ENCODE measurements at regions not wholly inside any gene's neighbourhood (a gene's known extent, or its start where the extent isn't known, plus 50 kb on each side); places are given as distances from the start of the nearest gene placed in this dataset.
A peak's percentile ranks its signal among the peaks of the same experiment; 100 is the strongest.

- H3K4me3 ChIP-seq (ENCODE audit: control insufficient read depth, low read depth, low read length), result no peak overlapping the region
- peak; percentile 71 for TF ChIP-seq CTCF (conservative IDR thresholded peaks at IDR 0.05; ENCODE audit: control insufficient read depth, insufficient read depth, low read depth, low read length)
- peak; percentile 71 for DNase-seq (ENCODE audit: low read depth)
These were observed 266.6 kb downstream of the POLR1F start for GRCh38 chr7:19442016-19442785.

- H3K4me3 ChIP-seq (ENCODE audit: control insufficient read depth, low read depth, low read length), result no peak overlapping the region
- no peak for DNase-seq (ENCODE audit: low read depth)
- TF ChIP-seq CTCF (conservative IDR thresholded peaks at IDR 0.05; ENCODE audit: control insufficient read depth, insufficient read depth, low read depth, low read length), result no peak
These were observed 269.3 kb downstream of the POLR1F start for GRCh38 chr7:19439517-19439916.

GRCh38 chr7:19437446-19437845 is 271.4 kb downstream of the POLR1F start:
- no peak overlapping the region for H3K4me3 ChIP-seq (ENCODE audit: control insufficient read depth, low read depth, low read length)
- peak; percentile 11 for DNase-seq (ENCODE audit: low read depth)
- no peak for TF ChIP-seq CTCF (conservative IDR thresholded peaks at IDR 0.05; ENCODE audit: control insufficient read depth, insufficient read depth, low read depth, low read length)

- TF ChIP-seq CTCF (conservative IDR thresholded peaks at IDR 0.05; ENCODE audit: control insufficient read depth, insufficient read depth, low read depth, low read length), result no peak
- no peak overlapping the region for H3K4me3 ChIP-seq (ENCODE audit: control insufficient read depth, low read depth, low read length)
- DNase-seq (ENCODE audit: low read depth), result no peak
These were observed 280.9 kb downstream of the POLR1F start for GRCh38 chr7:19427944-19428343.

GRCh38 chr7:19421861-19422260 is 276.6 kb upstream of the FERD3L start:
- no peak for DNase-seq (ENCODE audit: low read depth)
- H3K4me3 ChIP-seq (ENCODE audit: control insufficient read depth, low read depth, low read length), result no peak overlapping the region
- TF ChIP-seq CTCF (conservative IDR thresholded peaks at IDR 0.05; ENCODE audit: control insufficient read depth, insufficient read depth, low read depth, low read length), result no peak

GRCh38 chr7:19417231-19417630 is 272.0 kb upstream of the FERD3L start:
- DNase-seq (ENCODE audit: low read depth), result no peak
- no peak for TF ChIP-seq CTCF (conservative IDR thresholded peaks at IDR 0.05; ENCODE audit: control insufficient read depth, insufficient read depth, low read depth, low read length)
- H3K4me3 ChIP-seq (ENCODE audit: control insufficient read depth, low read depth, low read length), result no peak overlapping the region
